HEK293T (cell line): ENCODE measurements at regions not wholly inside any gene's neighbourhood (a gene's known extent, or its start where the extent isn't known, plus 50 kb on each side); places are given as distances from the start of the nearest gene placed in this dataset.

Experiments used
- ARNT ChIP-seq: fragments of 450-650 bp; IDR thresholded peaks from 2 replicates; pipeline ENCODE4 v1.6.1; 2017; ENCODE audit warnings: mild to moderate bottlenecking
- FOXK2 ChIP-seq: fragments of 450-650 bp; IDR thresholded peaks from 2 replicates; pipeline ENCODE4 v1.6.1; 2016; ENCODE audit warnings: mild to moderate bottlenecking
- L3MBTL2 ChIP-seq: fragments of 450-650 bp; conservative IDR thresholded peaks from 2 replicates; pipeline ENCODE4 v1.6.1; 2016; ENCODE audit warnings: mild to moderate bottlenecking
- LEF1 ChIP-seq: fragments of 450-650 bp; IDR thresholded peaks from 2 replicates; pipeline ENCODE4 v1.6.1; 2017; ENCODE audit warnings: mild to moderate bottlenecking, borderline replicate concordance
- NFRKB ChIP-seq: fragments of 450-650 bp; IDR thresholded peaks from 2 replicates; pipeline ENCODE4 v1.6.1; 2016; ENCODE audit warnings: mild to moderate bottlenecking, moderate library complexity
- SP1 ChIP-seq: fragments of 450-650 bp; IDR thresholded peaks from 2 replicates; pipeline ENCODE4 v1.6.1; 2017
- TARDBP ChIP-seq: fragments of 450-650 bp; IDR thresholded peaks from 2 replicates; pipeline ENCODE4 v1.6.1; 2016
- ZNF384 ChIP-seq: fragments of 450-650 bp; IDR thresholded peaks from 2 replicates; pipeline ENCODE4 v1.6.1; 2016

DNA sequence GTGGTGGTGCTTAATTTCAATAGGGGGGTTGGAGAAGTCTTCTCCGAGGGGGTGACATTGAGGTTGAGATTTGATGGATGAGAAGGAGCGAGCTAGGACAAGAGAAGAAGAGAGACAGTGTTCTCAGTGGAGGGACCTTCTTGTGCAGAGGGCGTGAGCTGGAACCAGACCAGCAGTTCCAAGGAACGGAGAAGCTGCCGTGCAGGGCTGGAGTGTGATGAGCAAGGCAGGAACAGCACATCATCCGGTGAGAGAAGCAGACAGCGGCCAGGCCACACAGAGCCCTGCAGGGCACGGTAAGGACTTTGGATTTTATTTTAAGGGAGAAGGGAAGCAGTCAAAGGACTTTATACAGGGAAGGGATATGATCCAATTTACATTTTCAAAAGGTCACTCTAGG is 206.9 kb downstream of the MELK start:
- no peak for TF ChIP-seq ZNF384
- no peak for TF ChIP-seq TARDBP
- TF ChIP-seq ARNT: no peak
- no peak for TF ChIP-seq SP1
- no peak for TF ChIP-seq FOXK2
- no peak for TF ChIP-seq NFRKB
- TF ChIP-seq LEF1: no peak
- no peak for TF ChIP-seq L3MBTL2
